H1 (cell line): ENCODE measurements at regions not wholly inside any gene's neighbourhood (a gene's known extent, or its start where the extent isn't known, plus 50 kb on each side); places are given as distances from the start of the nearest gene placed in this dataset.

Experiments used
- CTCF ChIP-seq, 3 experiments: IDR thresholded peaks; 1 replicate in 2 of 3; 2 replicates in 1 of 3; pipeline versions ENCODE4 v1.5.1 to v1.6.1; 2011; ENCODE audit warnings: low read length in 3 of 3, mild to moderate bottlenecking in 3 of 3, inconsistent platforms in 2 of 3, low read depth in 1 of 3, moderate library complexity in 1 of 3; ENCODE audit not compliant: insufficient read depth in 1 of 3; ENCODE audit errors: control extremely low read depth in 1 of 3
- EZH2 ChIP-seq: fragments of 200-600 bp; sonication (generic); IDR thresholded peaks from 2 replicates; pipeline ENCODE4 v1.7.1; 2012; ENCODE audit warnings: low read depth, mild to moderate bottlenecking, moderate library complexity, low read length, inconsistent platforms; ENCODE audit not compliant: severe bottlenecking
- KDM1A ChIP-seq: fragments of 200-600, 300-600 bp; sonication (generic); IDR thresholded peaks from 2 replicates; pipeline ENCODE4 v1.7.1; 2016; ENCODE audit warnings: mild to moderate bottlenecking, low read length, borderline replicate concordance
- POLR2A ChIP-seq, 2 experiments: IDR thresholded peaks; 1 replicate in 1 of 2; 2 replicates in 1 of 2; pipeline ENCODE4 v1.6.1; 2011; ENCODE audit warnings: low read depth in 2 of 2, low read length in 2 of 2, mild to moderate bottlenecking in 2 of 2; ENCODE audit errors: control extremely low read depth in 1 of 2
- POU5F1 ChIP-seq: IDR thresholded peaks from 2 replicates; pipeline ENCODE4 v1.6.1; 2011; ENCODE audit warnings: low read depth, mild to moderate bottlenecking, low read length, moderate library complexity
- SIN3A ChIP-seq, 2 experiments: IDR thresholded peaks in 1 of 2; conservative IDR thresholded peaks in 1 of 2; 2 replicates each; pipeline ENCODE4 v1.6.1; 2011 to 2012; ENCODE audit warnings: low read length in 2 of 2, improper control_type of control experiment in 1 of 2, low read depth in 1 of 2, mild to moderate bottlenecking in 1 of 2
- SIX5 ChIP-seq: IDR thresholded peaks from 2 replicates; pipeline ENCODE4 v1.6.1; 2011; ENCODE audit warnings: mild to moderate bottlenecking, low read depth, low read length
- TAF1 ChIP-seq: IDR thresholded peaks from 2 replicates; pipeline ENCODE4 v1.6.1; 2011; ENCODE audit warnings: mild to moderate bottlenecking, low read depth, low read length
- YY1 ChIP-seq: IDR thresholded peaks from 2 replicates; pipeline ENCODE4 v1.6.1; 2011; ENCODE audit warnings: low read depth, mild to moderate bottlenecking, low read length

GRCh38 chr1:5658340-5659316 is 333.6 kb downstream of the NPHP4 start:
- TF ChIP-seq YY1 (no peak), CTCF (IDR thresholded peaks at IDR 0.05; ENCODE audit: control extremely low read depth in 1 of 3, insufficient read depth in 1 of 3, low read depth in 1 of 3, low read length in 3 of 3) (no peak), SIN3A (conservative IDR thresholded peaks at IDR 0.05 in 1 of 2, IDR thresholded peaks at IDR 0.05 in 1 of 2; ENCODE audit: low read depth in 1 of 2, low read length in 2 of 2) (no peak), EZH2 (no peak), KDM1A (no peak), SIX5 (no peak), TAF1 (no peak), POU5F1 (no peak), POLR2A (IDR thresholded peaks at IDR 0.05; ENCODE audit: control extremely low read depth in 1 of 2, low read depth in 2 of 2, low read length in 2 of 2) (no peak)
